Astrocyte (in vitro differentiated cells and primary cell): ENCODE measurements at regions not wholly inside any gene's neighbourhood (a gene's known extent, or its start where the extent isn't known, plus 50 kb on each side); places are given as distances from the start of the nearest gene placed in this dataset.

Experiments used
- DNase-seq: peaks from one replicate; pipeline ENCODE4 v3.0.0-alpha.2; 2010; ENCODE audit warnings: low read depth
- FAIRE-seq: peaks from 2 replicates; lab custom pipeline; 2011; peaks lifted over from hg19 to GRCh38; lab: Jason Lieb, UNC
- H2AFZ ChIP-seq: 2 replicates; pipeline ENCODE4 v1.6.0; 2012; ENCODE audit warnings: low read depth, low read length, inconsistent platforms
- H3K27ac ChIP-seq: 2 replicates; pipeline ENCODE4 v1.5.1; 2011; ENCODE audit warnings: low read depth, low read length, inconsistent platforms
- H3K27me3 ChIP-seq: 2 replicates; pipeline ENCODE4 v1.6.0; 2011; ENCODE audit warnings: low read length, inconsistent platforms; ENCODE audit not compliant: insufficient read depth
- H3K36me3 ChIP-seq: 2 replicates; pipeline ENCODE4 v1.5.1; 2011; ENCODE audit warnings: low read length, inconsistent platforms; ENCODE audit not compliant: insufficient read depth
- H3K4me1 ChIP-seq: 2 replicates; pipeline ENCODE4 v1.5.1; 2011; ENCODE audit warnings: low read length, inconsistent platforms; ENCODE audit not compliant: insufficient read depth
- H3K4me2 ChIP-seq: 2 replicates; pipeline ENCODE4 v1.6.0; 2012; ENCODE audit warnings: low read length, inconsistent platforms
- H3K4me3 ChIP-seq: 2 replicates; pipeline ENCODE4 v1.5.1; 2011; ENCODE audit warnings: low read depth, mild to moderate bottlenecking, low read length, inconsistent platforms; ENCODE audit not compliant: insufficient read depth
- H3K79me2 ChIP-seq: 2 replicates; pipeline ENCODE4 v1.6.0; 2012; ENCODE audit warnings: mild to moderate bottlenecking, low read length, inconsistent platforms; ENCODE audit not compliant: insufficient read depth
- H3K9ac ChIP-seq: 2 replicates; pipeline ENCODE4 v1.6.0; 2012; ENCODE audit warnings: mild to moderate bottlenecking, low read length, inconsistent platforms
- H3K9me3 ChIP-seq: 2 replicates; pipeline ENCODE4 v1.5.1; 2012; ENCODE audit warnings: low read depth, mild to moderate bottlenecking, low read length, inconsistent platforms; ENCODE audit not compliant: insufficient read depth
- H4K20me1 ChIP-seq: 2 replicates; pipeline ENCODE4 v1.6.0; 2012; ENCODE audit warnings: low read length, inconsistent platforms; ENCODE audit not compliant: insufficient read depth
- H3K27ac Mint-ChIP-seq: one replicate; pipeline ENCODE4 v1.8.0; 2021; ENCODE audit warnings: mild to moderate bottlenecking, mixed read lengths; ENCODE audit not compliant: unreplicated experiment
- H3K27me3 Mint-ChIP-seq: one replicate; pipeline ENCODE4 v1.8.0; 2021; ENCODE audit warnings: low read depth, mixed read lengths; ENCODE audit not compliant: unreplicated experiment
- H3K36me3 Mint-ChIP-seq: one replicate; pipeline ENCODE4 v1.8.0; 2021; ENCODE audit warnings: low read depth, mixed read lengths; ENCODE audit not compliant: unreplicated experiment
- H3K4me1 Mint-ChIP-seq: one replicate; pipeline ENCODE4 v1.8.0; 2021; ENCODE audit warnings: low read depth, mixed read lengths; ENCODE audit not compliant: unreplicated experiment
- H3K4me3 Mint-ChIP-seq: one replicate; pipeline ENCODE4 v1.8.0; 2021; ENCODE audit warnings: mild to moderate bottlenecking, moderate library complexity, mixed read lengths; ENCODE audit not compliant: unreplicated experiment
- H3K9me3 Mint-ChIP-seq: one replicate; pipeline ENCODE4 v1.8.0; 2021; ENCODE audit warnings: mild to moderate bottlenecking, mixed read lengths; ENCODE audit not compliant: unreplicated experiment
- CTCF ChIP-seq: IDR thresholded peaks from 2 replicates; pipeline ENCODE4 v1.5.1; 2011; ENCODE audit warnings: low read depth, mild to moderate bottlenecking, inconsistent platforms, low read length, moderate library complexity; ENCODE audit not compliant: insufficient read depth
- EZH2 ChIP-seq: IDR thresholded peaks from 2 replicates; pipeline ENCODE4 v1.6.1; 2012; ENCODE audit warnings: mild to moderate bottlenecking, low read length, inconsistent platforms; ENCODE audit not compliant: insufficient read depth

- no peaks in the 10 kb centered on the region for H4K20me1 ChIP-seq
- H3K27ac ChIP-seq: no peak overlapping the region
- no peak overlapping the region for H3K4me3 Mint-ChIP-seq
- no peak overlapping the region for H3K27ac Mint-ChIP-seq
- no peaks in the 10 kb centered on the region for H3K36me3 ChIP-seq
- FAIRE-seq (no peak), DNase-seq (no peak)
- TF ChIP-seq CTCF: no peak
- no peak for TF ChIP-seq EZH2
- no peak overlapping the region for H3K9ac ChIP-seq
- H3K27me3 Mint-ChIP-seq: peaks cover 12% of the 10 kb centered on the region
- H3K27me3 ChIP-seq: no peaks in the 10 kb centered on the region
- no peak overlapping the region for H3K4me3 ChIP-seq
- H2AFZ ChIP-seq: no peak overlapping the region
- H3K4me1 ChIP-seq: peaks cover 3% of the 10 kb centered on the region
- H3K9me3 ChIP-seq: no peaks in the 10 kb centered on the region
- H3K36me3 Mint-ChIP-seq: no peaks in the 10 kb centered on the region
- H3K4me2 ChIP-seq: no peak overlapping the region
- no peaks in the 10 kb centered on the region for H3K9me3 Mint-ChIP-seq
- H3K79me2 ChIP-seq: no peaks in the 10 kb centered on the region
- no peaks in the 10 kb centered on the region for H3K4me1 Mint-ChIP-seq
Measured at GRCh38 chr4:4610672-4611071, 68.8 kb upstream of the STX18 start.

- TF ChIP-seq EZH2 (no peak), CTCF (no peak)
- Histone ChIP-seq H3K36me3 (no peaks in the 10 kb centered on the region), H3K9ac (no peak overlapping the region), H3K79me2 (no peaks in the 10 kb centered on the region), H3K4me1 (peaks cover 3% of the 10 kb centered on the region), H3K27me3 (no peaks in the 10 kb centered on the region), H3K9me3 (no peaks in the 10 kb centered on the region), H2AFZ (no peak overlapping the region), H4K20me1 (no peaks in the 10 kb centered on the region), H3K4me3 (no peak overlapping the region), H3K4me2 (no peak overlapping the region), H3K27ac (no peak overlapping the region)
- Mint-ChIP-seq H3K4me1 (no peaks in the 10 kb centered on the region), H3K27ac (no peak overlapping the region), H3K9me3 (no peaks in the 10 kb centered on the region), H3K36me3 (no peaks in the 10 kb centered on the region), H3K4me3 (no peak overlapping the region), H3K27me3 (peaks cover 12% of the 10 kb centered on the region)
- FAIRE-seq (no peak), DNase-seq (no peak)
Measured at GRCh38 chr4:4609622-4610334, 67.9 kb upstream of the STX18 start.

- Mint-ChIP-seq H3K9me3 (no peaks in the 10 kb centered on the region), H3K27ac (no peak overlapping the region), H3K27me3 (peaks cover 12% of the 10 kb centered on the region)
Measured at GRCh38 chr4:4608214-4608537, 66.3 kb upstream of the STX18 start.

More at GRCh38 chr4:4608214-4608537, 66.3 kb upstream of the STX18 start:
- no peaks in the 10 kb centered on the region for H3K9me3 ChIP-seq
- H3K79me2 ChIP-seq: no peaks in the 10 kb centered on the region
- Mint-ChIP-seq H3K4me3 (no peak overlapping the region), H3K4me1 (peaks cover 2% of the 10 kb centered on the region), H3K36me3 (peaks cover 2% of the 10 kb centered on the region)
- H3K9ac ChIP-seq: no peak overlapping the region
- H3K27ac ChIP-seq: no peak overlapping the region
- H3K4me1 ChIP-seq: peaks cover 3% of the 10 kb centered on the region
- no peak for DNase-seq
- no peak for TF ChIP-seq EZH2
- no peak for TF ChIP-seq CTCF
- H2AFZ ChIP-seq: no peak overlapping the region
- H3K4me3 ChIP-seq: no peak overlapping the region
- no peaks in the 10 kb centered on the region for H3K36me3 ChIP-seq
- H3K27me3 ChIP-seq: no peaks in the 10 kb centered on the region
- no peaks in the 10 kb centered on the region for H4K20me1 ChIP-seq
- no peak for FAIRE-seq
- H3K4me2 ChIP-seq: no peak overlapping the region
